HG02943 (cell line): ENCODE measurements at regions not wholly inside any gene's neighbourhood (a gene's known extent, or its start where the extent isn't known, plus 50 kb on each side); places are given as distances from the start of the nearest gene placed in this dataset.

Experiments
- ATAC-seq: cut with Tn5 transposase; IDR thresholded peaks from one replicate; pipeline ENCODE4 v1.9.1; 2021; ENCODE audit warnings: mild to moderate bottlenecking, low read depth, moderate library complexity; ENCODE audit not compliant: unreplicated experiment

DNA sequence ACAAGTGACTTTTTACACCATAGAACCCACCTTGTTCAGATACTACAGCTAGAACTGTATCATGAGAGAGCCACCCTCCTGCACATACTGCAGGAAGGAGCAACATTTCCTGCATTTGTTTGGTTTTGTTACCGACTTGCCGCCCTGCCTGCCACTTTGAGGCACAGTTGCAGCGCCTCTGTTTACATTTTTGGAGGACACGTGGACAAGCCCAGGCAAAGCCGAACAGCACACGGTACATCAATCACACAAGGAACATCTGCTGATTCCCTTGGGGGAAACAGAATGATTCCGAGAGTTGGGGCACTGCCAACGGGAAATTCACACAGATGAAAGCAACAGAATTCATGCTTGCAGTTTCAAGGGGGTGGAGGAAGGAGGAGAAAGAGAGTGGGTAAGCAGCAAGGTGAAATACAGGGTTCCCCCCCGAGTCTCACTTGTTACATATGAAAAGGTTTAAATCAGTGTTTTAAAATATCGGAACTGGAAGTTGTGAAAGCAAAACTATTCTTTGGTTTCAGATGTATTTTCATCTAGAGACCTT lies 110.7 kb downstream of the BTG1 start:
- peak; percentile 68 for ATAC-seq

- ATAC-seq, result no peak
These were observed 111.6 kb downstream of the BTG1 start for GRCh38 chr12:92034083-92034482.

DNA sequence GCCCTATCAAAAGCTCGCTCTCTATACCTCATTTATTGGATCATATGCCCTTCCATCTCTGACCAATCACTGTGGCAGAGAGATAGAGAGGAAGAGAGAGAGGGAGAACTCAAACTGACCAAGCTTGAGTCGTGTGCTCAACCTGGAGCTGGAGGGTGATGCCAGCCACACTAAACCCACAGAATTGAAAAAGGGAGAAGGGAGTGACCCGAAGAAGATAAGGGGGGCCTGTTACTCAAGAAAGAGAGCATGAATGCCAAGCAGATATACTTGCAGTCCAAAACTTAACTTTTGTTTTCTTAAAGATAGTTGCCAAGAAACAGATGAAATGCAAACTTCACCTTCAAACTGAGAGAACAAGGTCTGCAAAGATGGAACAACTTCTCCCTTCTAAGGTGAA lies 112.7 kb downstream of the BTG1 start:
- no peak for ATAC-seq

GRCh38 chr12:92032101-92032500 lies 113.5 kb downstream of the BTG1 start:
- ATAC-seq, result no peak

DNA sequence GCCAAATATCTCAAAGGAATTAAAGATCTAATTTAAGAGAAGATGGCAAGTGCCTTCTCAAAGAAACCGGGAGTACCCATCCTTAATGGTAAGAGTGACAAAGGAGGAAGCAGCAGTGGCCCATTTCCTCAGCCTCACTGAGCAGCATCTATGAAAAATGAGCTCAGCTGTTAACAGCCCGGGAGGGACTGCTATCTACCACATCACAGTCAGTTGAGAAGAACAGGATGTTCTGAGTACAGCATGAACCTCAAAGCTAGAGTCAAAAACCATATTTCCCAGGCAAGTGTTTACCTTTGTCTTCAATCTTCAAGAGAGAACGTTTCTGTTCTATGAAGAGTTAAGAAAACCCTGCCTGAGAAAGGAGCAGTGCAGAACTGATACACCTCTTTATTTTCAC lies 115.0 kb downstream of the BTG1 start:
- ATAC-seq, result peak; percentile 62

GRCh38 chr12:92029902-92030586 lies 115.6 kb downstream of the BTG1 start:
- no peak for ATAC-seq

DNA sequence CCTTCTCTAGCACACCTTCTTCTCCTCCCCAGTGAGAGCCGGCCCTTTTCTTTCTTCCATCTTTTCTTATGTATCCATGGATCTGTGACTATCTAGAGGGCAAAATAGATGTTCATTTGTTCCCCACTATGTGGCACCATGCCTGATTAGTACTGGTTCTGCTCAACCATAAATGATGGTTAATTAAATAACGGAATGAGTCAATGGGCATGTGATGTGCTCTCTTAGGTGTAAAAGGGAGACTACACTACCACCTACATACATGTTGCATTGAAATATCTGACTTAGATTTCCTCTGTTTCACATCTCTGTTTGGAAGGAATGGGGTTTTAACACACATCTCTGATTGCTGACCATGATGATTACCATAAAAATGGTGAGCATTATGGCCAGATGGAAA lies 116.5 kb downstream of the BTG1 start:
- ATAC-seq, result no peak

DNA sequence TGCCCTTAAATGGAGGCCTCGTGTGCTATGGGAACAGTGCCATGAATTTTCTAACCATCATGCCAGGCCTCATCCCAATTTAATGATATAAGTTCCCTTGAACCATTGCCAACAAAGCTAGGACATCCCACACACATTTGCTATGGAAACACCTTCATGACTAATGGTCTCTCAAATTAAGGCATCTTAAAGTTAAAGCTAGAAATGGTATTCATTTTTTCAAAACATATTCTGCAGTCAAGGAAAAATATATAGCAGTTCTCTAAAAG lies 117.3 kb downstream of the BTG1 start:
- no peak for ATAC-seq

GRCh38 chr12:92027701-92028440 lies 117.8 kb downstream of the BTG1 start:
- ATAC-seq, result no peak

GRCh38 chr12:92027243-92027642 lies 118.4 kb downstream of the BTG1 start:
- no peak for ATAC-seq

DNA sequence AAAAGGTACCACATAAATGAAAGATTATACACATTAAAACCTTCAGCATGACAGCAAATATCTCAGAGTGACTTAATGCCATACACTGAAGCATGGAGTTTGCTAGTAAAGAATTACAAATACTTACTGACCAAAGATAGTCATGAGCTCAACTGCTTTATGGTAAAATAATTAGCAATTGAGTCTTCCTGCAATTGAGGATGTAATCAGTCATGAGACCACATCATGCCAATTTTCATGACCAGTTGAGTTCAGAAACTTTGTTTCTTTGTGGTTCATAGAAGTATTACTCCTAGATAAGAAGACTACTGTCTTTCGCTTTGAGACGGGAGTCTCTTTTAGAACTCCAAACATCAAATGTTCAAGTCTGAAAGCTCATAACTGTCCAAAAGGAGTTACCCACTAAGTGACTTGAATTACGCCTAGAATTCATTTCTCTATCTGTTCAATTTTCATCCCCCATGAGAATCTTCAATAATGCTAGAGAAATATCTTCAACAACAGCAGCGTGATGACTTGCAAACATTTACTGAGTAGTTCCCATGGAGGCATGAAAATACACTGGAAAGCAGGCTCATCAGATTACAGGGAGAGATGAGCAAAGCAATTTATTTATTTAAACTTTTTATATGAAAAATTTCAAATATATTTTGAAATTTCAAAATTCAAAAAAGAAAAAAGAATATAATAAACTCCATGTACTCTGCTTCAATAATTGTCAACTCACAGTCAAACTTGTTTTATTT lies 120.0 kb downstream of the BTG1 start:
- ATAC-seq, result no peak

DNA sequence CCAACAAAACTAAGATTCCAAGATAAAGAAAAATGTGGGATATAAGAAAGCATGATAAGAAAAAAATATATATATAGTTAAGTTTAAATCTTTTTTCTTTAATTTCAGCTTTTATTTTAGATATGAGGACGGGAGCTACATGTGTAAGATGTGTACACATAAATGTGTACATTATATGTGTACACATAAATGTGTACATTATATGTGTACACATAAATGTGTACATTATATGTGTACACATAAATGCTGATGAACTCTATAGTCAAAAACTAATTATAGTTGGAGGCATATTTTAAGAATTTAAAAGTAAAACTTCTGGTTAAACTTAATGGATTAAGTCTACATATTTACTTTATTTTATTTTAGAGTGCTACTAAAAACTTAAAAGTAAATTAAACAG lies 123.6 kb downstream of the BTG1 start:
- ATAC-seq, result no peak

- ATAC-seq, result no peak
These were observed 124.0 kb downstream of the BTG1 start for GRCh38 chr12:92021666-92022035.

DNA sequence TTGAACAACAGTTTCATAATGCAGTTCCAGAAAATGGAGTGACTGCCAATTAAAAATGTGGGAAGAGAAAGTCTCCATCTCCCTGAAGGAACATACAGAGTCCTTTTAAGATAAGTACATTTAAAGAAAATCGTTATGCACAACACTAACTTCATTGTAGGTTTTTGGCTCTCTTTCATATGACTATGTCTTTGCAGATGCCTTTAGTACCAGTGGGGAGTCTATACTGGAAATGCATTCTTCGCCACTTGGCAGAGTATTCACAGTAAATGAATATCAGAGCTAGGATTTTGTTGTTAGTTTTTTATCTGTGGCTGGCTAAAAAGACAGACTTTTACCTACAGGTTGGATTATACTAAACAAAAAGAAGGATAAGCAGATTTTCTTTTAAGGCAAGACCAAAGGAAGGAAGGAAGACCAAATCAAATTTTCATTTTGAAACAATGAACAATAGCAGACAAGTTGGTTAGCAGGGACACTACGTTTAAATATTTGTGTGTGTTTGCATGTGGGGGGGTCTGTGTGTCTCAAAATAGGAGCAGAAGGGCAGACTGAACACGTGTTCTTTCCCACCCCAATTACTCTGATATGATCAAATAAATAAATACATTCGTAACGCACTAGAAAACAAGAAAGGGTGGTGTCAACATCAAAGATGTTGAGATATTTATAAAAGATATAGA lies 124.5 kb downstream of the BTG1 start:
- ATAC-seq, result no peak

- ATAC-seq, result no peak
These were observed 126.0 kb downstream of the BTG1 start for GRCh38 chr12:92019491-92020277.

DNA sequence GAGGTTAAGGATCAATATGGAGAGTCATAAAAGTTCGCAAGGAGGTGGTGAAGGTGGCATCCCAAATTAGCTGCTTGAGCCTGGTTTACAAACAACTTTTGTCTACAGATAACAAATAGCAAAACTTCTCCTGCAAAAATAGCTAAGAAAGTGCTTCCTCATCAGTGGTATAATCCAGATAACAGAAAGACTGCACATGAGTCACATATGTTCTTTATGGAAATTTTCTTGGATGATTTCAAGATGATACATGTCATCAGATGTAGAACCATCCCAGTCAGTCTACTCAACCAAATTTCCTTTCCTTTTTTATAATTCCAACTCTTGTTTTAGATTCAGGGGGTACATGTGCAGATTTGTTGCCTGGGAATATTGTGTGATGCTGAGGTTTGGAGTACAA lies 133.0 kb downstream of the BTG1 start:
- ATAC-seq, result no peak

- no peak for ATAC-seq
These were observed 134.6 kb downstream of the BTG1 start for GRCh38 chr12:92010853-92011701.

DNA sequence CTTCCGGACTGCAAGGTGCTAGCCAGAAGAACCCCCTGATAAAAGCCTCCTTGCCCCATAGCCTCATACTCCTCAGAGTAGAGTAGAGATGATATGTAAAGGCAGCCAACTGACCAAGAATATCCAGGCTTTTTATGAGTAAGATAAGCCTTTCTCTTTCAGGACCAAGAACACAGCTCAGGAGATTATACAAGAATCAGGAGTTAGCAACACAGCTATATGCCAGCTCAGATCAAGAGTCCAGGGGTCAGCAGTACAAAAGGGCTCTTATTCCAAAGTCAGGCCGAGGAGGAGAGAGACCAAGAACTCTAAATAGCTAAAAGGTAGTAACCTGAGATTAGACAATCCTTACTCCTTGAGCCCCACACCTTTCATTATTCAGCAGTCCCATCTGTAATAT lies 135.3 kb downstream of the BTG1 start:
- ATAC-seq, result no peak

- no peak for ATAC-seq
These were observed 137.3 kb downstream of the BTG1 start for GRCh38 chr12:92008345-92008744.
